ENCODE measurements at regions not wholly inside any gene's neighbourhood (a gene's known extent, or its start where the extent isn't known, plus 50 kb on each side); places are given as distances from the start of the nearest gene placed in this dataset.
"Not testable (repeated sequence)": the region's sequence is repeated elsewhere in the genome, so short reads cannot be mapped to it uniquely, and the experiment has no call there.

- H3K27me3 ChIP-seq (ENCODE audit: control insufficient read depth in 2 of 2, insufficient read depth in 2 of 2, low read length in 2 of 2); intact Hi-C loops (cut with micrococcal nuclease); H3K9me3 Mint-ChIP-seq; H2AFZ ChIP-seq (ENCODE audit: insufficient read depth, low read depth, low read length, poor library complexity, severe bottlenecking); H3K4me2 ChIP-seq (replicated peaks; ENCODE audit: extremely low read depth, low read length, poor library complexity, severe bottlenecking); H3K4me3 ChIP-seq (replicated peaks in 1 of 3; ENCODE audit: low read depth in 2 of 3, low read length in 3 of 3); H3K9ac ChIP-seq (ENCODE audit: insufficient read depth, low read length, poor library complexity, severe bottlenecking); H3K27ac ChIP-seq (ENCODE audit: low read depth in 1 of 2, low read length in 2 of 2); DNase-seq; H3K9me3 ChIP-seq (replicated peaks in 1 of 2; ENCODE audit: control insufficient read depth in 1 of 2, insufficient read depth in 1 of 2, low read length in 2 of 2); H3K27me3 Mint-ChIP-seq (ENCODE audit: low read depth in 3 of 3); H4K20me1 ChIP-seq (ENCODE audit: insufficient read depth, low read length); H3K4me3 Mint-ChIP-seq; H3K79me2 ChIP-seq (ENCODE audit: insufficient read depth, low read length); H3K4me1 ChIP-seq (ENCODE audit: control insufficient read depth in 1 of 2, insufficient read depth in 2 of 2, low read length in 2 of 2); H3K27ac Mint-ChIP-seq; H3K4me1 Mint-ChIP-seq: not testable (repeated sequence)
- peaks cover 6 to 11% of the 10 kb centered on the region in 2 donors for H3K36me3 ChIP-seq (replicated peaks in 1 of 2; ENCODE audit: control insufficient read depth in 1 of 2, insufficient read depth in 2 of 2, low read length in 2 of 2)
- no CpG with 5 or more reads among the region's 7 CpGs for WGBS (ENCODE audit: insufficient coverage)
- peaks cover 7 to 12% of the 10 kb centered on the region in 2 donors for H3K36me3 Mint-ChIP-seq
Measured at GRCh38 chr1:206405282-206405681, 65.0 kb upstream of the IKBKE start.

DNA sequence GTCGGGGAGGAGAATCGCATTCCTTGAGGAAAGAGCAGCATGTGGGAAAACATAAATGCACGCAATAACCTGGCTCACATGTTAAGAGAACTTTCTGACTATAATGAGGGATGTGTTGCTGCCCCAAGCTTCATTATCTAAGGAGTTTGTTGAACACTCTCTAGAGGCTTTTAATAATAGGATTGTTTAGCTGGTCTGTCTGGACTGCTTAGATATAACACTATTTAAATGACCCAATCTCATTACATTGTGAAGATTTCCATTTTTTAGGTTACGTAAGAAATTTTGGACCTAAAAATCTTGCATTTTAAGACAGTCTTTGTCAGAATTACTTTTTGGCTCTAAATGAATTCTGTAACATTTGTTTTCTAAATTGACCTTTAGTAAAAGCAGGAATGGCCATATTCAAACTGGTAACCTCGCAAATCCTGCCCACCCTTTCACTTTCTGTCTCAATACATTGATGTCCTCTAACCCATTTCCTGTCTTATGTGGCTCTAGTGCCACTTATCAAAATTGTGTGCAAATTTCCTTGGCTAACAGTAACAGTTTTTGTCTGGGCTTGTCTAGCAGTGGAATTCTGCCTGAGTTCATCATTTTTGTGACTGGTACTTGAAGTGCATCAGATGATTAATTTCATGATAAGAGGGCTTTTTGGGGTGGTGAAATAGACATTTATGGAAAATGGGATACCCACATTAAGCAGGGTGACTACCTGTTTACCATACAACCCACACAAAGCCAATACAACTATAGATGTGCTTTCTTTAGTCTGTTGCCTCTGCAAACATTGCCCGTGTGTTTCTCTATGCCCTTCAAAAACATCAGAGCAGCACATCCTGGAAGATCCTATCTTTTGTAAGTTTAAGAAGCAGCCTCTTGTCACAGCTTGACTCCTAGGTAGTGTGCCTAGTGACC lies 61.6 kb upstream of the IKBKE start:
- not testable (repeated sequence) for H3K27me3 ChIP-seq (ENCODE audit: control insufficient read depth in 2 of 2, insufficient read depth in 2 of 2, low read length in 2 of 2); H3K9ac ChIP-seq (ENCODE audit: insufficient read depth, low read length, poor library complexity, severe bottlenecking)

More for the DNA sequence above, 61.6 kb upstream of the IKBKE start:
- H3K4me2 ChIP-seq (replicated peaks; ENCODE audit: extremely low read depth, low read length, poor library complexity, severe bottlenecking); H3K4me3 Mint-ChIP-seq; H3K79me2 ChIP-seq (ENCODE audit: insufficient read depth, low read length); intact Hi-C loops (cut with micrococcal nuclease); H4K20me1 ChIP-seq (ENCODE audit: insufficient read depth, low read length); H2AFZ ChIP-seq (ENCODE audit: insufficient read depth, low read depth, low read length, poor library complexity, severe bottlenecking); H3K4me1 Mint-ChIP-seq; H3K9me3 Mint-ChIP-seq; H3K9me3 ChIP-seq (replicated peaks in 1 of 2; ENCODE audit: control insufficient read depth in 1 of 2, insufficient read depth in 1 of 2, low read length in 2 of 2); DNase-seq; H3K4me1 ChIP-seq (ENCODE audit: control insufficient read depth in 1 of 2, insufficient read depth in 2 of 2, low read length in 2 of 2); H3K27me3 Mint-ChIP-seq (ENCODE audit: low read depth in 3 of 3); H3K27ac Mint-ChIP-seq; H3K4me3 ChIP-seq (replicated peaks in 1 of 3; ENCODE audit: low read depth in 2 of 3, low read length in 3 of 3); H3K27ac ChIP-seq (ENCODE audit: low read depth in 1 of 2, low read length in 2 of 2): not testable (repeated sequence)
- H3K36me3 ChIP-seq (replicated peaks in 1 of 2; ENCODE audit: control insufficient read depth in 1 of 2, insufficient read depth in 2 of 2, low read length in 2 of 2), result peaks cover 25 to 39% of the 10 kb centered on the region in 2 donors
- WGBS (ENCODE audit: insufficient coverage), result no CpG with 5 or more reads among the region's 6 CpGs
- H3K36me3 Mint-ChIP-seq, result peaks cover 27 to 36% of the 10 kb centered on the region in 2 donors

Measured in CD14-positive monocyte (primary cell).